Liver (tissue), 8 donors: ENCODE measurements at regions not wholly inside any gene's neighbourhood (a gene's known extent, or its start where the extent isn't known, plus 50 kb on each side); places are given as distances from the start of the nearest gene placed in this dataset.

Experiments
- DNase-seq: peaks from one replicate; pipeline ENCODE4 v3.0.0-alpha.2; 2017; ENCODE audit warnings: low spot score
- H3K27ac ChIP-seq, 2 donors: one replicate each; pipeline ENCODE4 v1.7.0; 2013; ENCODE audit warnings: inconsistent platforms in 2 of 2, low read length in 2 of 2, control low read depth in 1 of 2, low read depth in 1 of 2, mild to moderate bottlenecking in 1 of 2
- H3K27me3 ChIP-seq, 4 donors: one replicate each; pipeline versions ENCODE4 v1.6.1 to v1.7.0; 2013; ENCODE audit warnings: low read length in 3 of 4, inconsistent platforms in 1 of 4, mild to moderate bottlenecking in 1 of 4, moderate library complexity in 1 of 4; ENCODE audit not compliant: control insufficient read depth in 4 of 4, insufficient read depth in 4 of 4
- H3K36me3 ChIP-seq, 4 donors: one replicate each; pipeline versions ENCODE4 v1.6.1 to v1.7.0; 2013; ENCODE audit warnings: low read length in 3 of 4, mild to moderate bottlenecking in 3 of 4, low read depth in 1 of 4, moderate library complexity in 1 of 4; ENCODE audit not compliant: control insufficient read depth in 4 of 4, insufficient read depth in 3 of 4
- H3K4me1 ChIP-seq, 4 donors: one replicate each; pipeline versions ENCODE4 v1.6.1 to v1.7.0; 2013; ENCODE audit warnings: low read length in 3 of 4, mild to moderate bottlenecking in 3 of 4, moderate library complexity in 1 of 4; ENCODE audit not compliant: control insufficient read depth in 4 of 4, insufficient read depth in 4 of 4
- H3K4me3 ChIP-seq, 3 donors: one replicate each; pipeline versions ENCODE4 v1.6.1 to v1.7.0; 2013; ENCODE audit warnings: low read length in 3 of 3, control low read depth in 1 of 3, low read depth in 1 of 3, mild to moderate bottlenecking in 1 of 3
- H3K9ac ChIP-seq, 2 donors: one replicate each; pipeline ENCODE4 v1.7.0; 2013; ENCODE audit warnings: low read length in 2 of 2, mild to moderate bottlenecking in 2 of 2, moderate library complexity in 2 of 2, control low read depth in 1 of 2, low read depth in 1 of 2
- H3K9me3 ChIP-seq, 4 donors: one replicate each; pipeline versions ENCODE4 v1.6.1 to v1.7.0; 2013; ENCODE audit warnings: low read length in 3 of 4; ENCODE audit not compliant: control insufficient read depth in 4 of 4
- ATF3 ChIP-seq: IDR thresholded peaks from 2 replicates; pipeline ENCODE4 v1.6.1; 2016; ENCODE audit warnings: antibody characterized with exemption
- CTCF ChIP-seq: fragments of 150-350 bp; IDR thresholded peaks from 2 replicates; pipeline ENCODE4 v1.5.1; 2017; ENCODE audit warnings: improper control_type of control experiment, low read depth, low read length; ENCODE audit not compliant: missing input control
- FOXA1 ChIP-seq: IDR thresholded peaks from 2 replicates; pipeline ENCODE4 v1.6.1; 2016; ENCODE audit warnings: antibody characterized with exemption
- FOXA2 ChIP-seq: IDR thresholded peaks from 2 replicates; pipeline ENCODE4 v1.6.1; 2016; ENCODE audit warnings: antibody characterized with exemption
- HNF4G ChIP-seq: IDR thresholded peaks from 2 replicates; pipeline ENCODE4 v1.6.1; 2016; ENCODE audit warnings: antibody characterized with exemption
- JUND ChIP-seq, 2 donors: IDR thresholded peaks; 2 replicates each; pipeline ENCODE4 v1.6.1; 2016; ENCODE audit warnings: antibody characterized with exemption in 2 of 2
- RAD21 ChIP-seq, 2 donors: IDR thresholded peaks; 2 replicates each; pipeline ENCODE4 v1.6.1; 2016; ENCODE audit warnings: antibody characterized with exemption in 2 of 2, mild to moderate bottlenecking in 2 of 2
- REST ChIP-seq: IDR thresholded peaks from 2 replicates; pipeline ENCODE4 v1.6.1; 2016; ENCODE audit warnings: antibody characterized with exemption, mild to moderate bottlenecking
- RXRA ChIP-seq, 2 donors: IDR thresholded peaks; 2 replicates each; pipeline ENCODE4 v1.6.1; 2017 to 2018; ENCODE audit warnings: antibody characterized with exemption in 2 of 2, mild to moderate bottlenecking in 1 of 2
- YY1 ChIP-seq: IDR thresholded peaks from 2 replicates; pipeline ENCODE4 v1.6.1; 2016; ENCODE audit warnings: antibody characterized with exemption, mild to moderate bottlenecking
- WGBS: extraction: QIAGEN DNeasy Blood & Tissue Kit; methylation state at CpG from one replicate; pipeline ENCODE4 v1.1.7; 2013; 5-methylcytosine and 5-hydroxymethylcytosine counted together
- donor health status: healthy.
- donor health status: healthy.
- donor health status: healthy.
- donor health status: healthy.
- donor health status: healthy.

- no peak for DNase-seq
- Histone ChIP-seq H3K27me3 (peaks cover 0 to 6% (median 0%) of the 10 kb centered on the region in 4 donors), H3K36me3 (no peaks in the 10 kb centered on the region), H3K27ac (no peak overlapping the region), H3K9ac (no peak overlapping the region), H3K4me3 (no peak overlapping the region), H3K9me3 (no peaks in the 10 kb centered on the region), H3K4me1 (no peaks in the 10 kb centered on the region)
- WGBS = 85% methylated on average over 17 of the region's 17 CpGs
- TF ChIP-seq HNF4G = no peak
These were observed 104.6 kb downstream of the TEX26 start for GRCh38 chr13:31036731-31037695.

- peaks cover 0 to 6% (median 0%) of the 10 kb centered on the region in 4 donors for H3K27me3 ChIP-seq
- WGBS = 78% methylated on average over 13 of the region's 13 CpGs
- no peak for DNase-seq
- no peak overlapping the region for H3K9ac ChIP-seq
- no peaks in the 10 kb centered on the region for H3K4me1 ChIP-seq
- no peak overlapping the region for H3K4me3 ChIP-seq
- no peak for TF ChIP-seq RXRA (IDR thresholded peaks at IDR 0.05)
- TF ChIP-seq CTCF = no peak
- no peak for TF ChIP-seq HNF4G
- no peak for TF ChIP-seq FOXA1
- no peak for TF ChIP-seq FOXA2
- TF ChIP-seq ATF3 = no peak
- no peak for TF ChIP-seq RAD21 (IDR thresholded peaks at IDR 0.05)
- no peak for TF ChIP-seq REST
- no peak for TF ChIP-seq YY1
- no peak for TF ChIP-seq JUND (IDR thresholded peaks at IDR 0.05)
- H3K9me3 ChIP-seq = no peaks in the 10 kb centered on the region
- no peaks in the 10 kb centered on the region for H3K36me3 ChIP-seq
- H3K27ac ChIP-seq = no peak overlapping the region
These were observed 102.9 kb downstream of the TEX26 start for GRCh38 chr13:31035185-31035965.
